Neuronal stem cell (in vitro differentiated cells): ENCODE measurements at regions not wholly inside any gene's neighbourhood (a gene's known extent, or its start where the extent isn't known, plus 50 kb on each side); places are given as distances from the start of the nearest gene placed in this dataset.
A peak's percentile ranks its signal among the peaks of the same experiment; 100 is the strongest.

Source experiments
- DNase-seq: peaks from one replicate; pipeline ENCODE4 v3.0.0-alpha.2; 2013; ENCODE audit warnings: low spot score
- H2AFZ ChIP-seq: one replicate; pipeline ENCODE4 v1.6.1; 2013; ENCODE audit warnings: mild to moderate bottlenecking, low read length, inconsistent platforms
- H2AK5ac ChIP-seq: 2 replicates; pipeline ENCODE4 v1.6.1; 2013; ENCODE audit warnings: low read depth, mild to moderate bottlenecking, inconsistent platforms, low read length, moderate library complexity, mixed read lengths
- H2BK120ac ChIP-seq: 2 replicates; pipeline ENCODE4 v1.6.1; 2013; ENCODE audit warnings: low read depth, mild to moderate bottlenecking, inconsistent platforms, low read length, moderate library complexity, mixed read lengths
- H2BK12ac ChIP-seq: one replicate; pipeline ENCODE4 v1.6.1; 2013; ENCODE audit warnings: low read length, inconsistent platforms
- H2BK15ac ChIP-seq: 2 replicates; pipeline ENCODE4 v1.6.1; 2013; ENCODE audit warnings: mild to moderate bottlenecking, low read length, inconsistent platforms, mixed read lengths
- H2BK5ac ChIP-seq: one replicate; pipeline ENCODE4 v1.6.1; 2013; ENCODE audit warnings: inconsistent platforms, mild to moderate bottlenecking, low read length, moderate library complexity
- H3K14ac ChIP-seq: one replicate; pipeline ENCODE4 v1.6.1; 2013; ENCODE audit warnings: low read length, inconsistent platforms
- H3K18ac ChIP-seq: 2 replicates; pipeline ENCODE4 v1.6.1; 2013; ENCODE audit warnings: low read length, inconsistent platforms
- H3K23ac ChIP-seq: 2 replicates; pipeline ENCODE4 v1.6.1; 2013; ENCODE audit warnings: low read depth, mild to moderate bottlenecking, mixed read lengths, low read length, inconsistent platforms; ENCODE audit not compliant: poor library complexity
- H3K27ac ChIP-seq: replicated peaks from 3 replicates; pipeline ENCODE4 v1.5.1; 2013; ENCODE audit warnings: low read length, inconsistent platforms
- H3K27me3 ChIP-seq, 3 experiments: 2 replicates each; pipeline ENCODE4 v1.6.1; 2013; ENCODE audit warnings: low read length in 3 of 3, mild to moderate bottlenecking in 2 of 3, inconsistent platforms in 1 of 3, low read depth in 1 of 3, mixed read lengths in 1 of 3, moderate library complexity in 1 of 3; ENCODE audit not compliant: control insufficient read depth in 3 of 3, insufficient read depth in 3 of 3
- H3K36me3 ChIP-seq, 2 donors: replicated peaks in 1 of 2; 2 replicates each; pipeline ENCODE4 v1.6.1; 2013; ENCODE audit warnings: low read length in 2 of 2; ENCODE audit not compliant: control insufficient read depth in 2 of 2, insufficient read depth in 2 of 2
- H3K4ac ChIP-seq: 2 replicates; pipeline ENCODE4 v1.6.1; 2013; ENCODE audit warnings: inconsistent platforms, mild to moderate bottlenecking, low read length, moderate library complexity
- H3K4me1 ChIP-seq, 2 donors: 1 replicate in 1 of 2; 2 replicates in 1 of 2; pipeline ENCODE4 v1.6.1; 2013; ENCODE audit warnings: low read length in 2 of 2, low read depth in 1 of 2; ENCODE audit not compliant: control insufficient read depth in 2 of 2, insufficient read depth in 1 of 2
- H3K4me2 ChIP-seq: one replicate; pipeline ENCODE4 v1.6.1; 2013; ENCODE audit warnings: mild to moderate bottlenecking, low read length, inconsistent platforms; ENCODE audit not compliant: insufficient read depth, poor library complexity, severe bottlenecking
- H3K4me3 ChIP-seq, 2 donors: 2 replicates each; pipeline ENCODE4 v1.5.1; 2013; ENCODE audit warnings: low read length in 2 of 2, mild to moderate bottlenecking in 2 of 2, inconsistent platforms in 1 of 2, moderate library complexity in 1 of 2
- H3K79me1 ChIP-seq: one replicate; pipeline ENCODE4 v1.6.1; 2013; ENCODE audit warnings: low read depth, mild to moderate bottlenecking, inconsistent platforms, low read length, moderate library complexity
- H3K9ac ChIP-seq: one replicate; pipeline ENCODE4 v1.6.1; 2013; ENCODE audit warnings: mild to moderate bottlenecking, low read depth, low read length, inconsistent platforms; ENCODE audit not compliant: poor library complexity
- H3K9me3 ChIP-seq, 2 donors: replicated peaks in 1 of 2; 2 replicates each; pipeline versions ENCODE3 to v1.6.1; 2013; ENCODE audit warnings: low read length in 2 of 2, mild to moderate bottlenecking in 2 of 2, inconsistent platforms in 1 of 2, low read depth in 1 of 2, mixed read lengths in 1 of 2, moderate library complexity in 1 of 2; ENCODE audit not compliant: control insufficient read depth in 2 of 2, insufficient read depth in 1 of 2
- H4K8ac ChIP-seq: one replicate; pipeline ENCODE4 v1.6.1; 2013; ENCODE audit warnings: low read depth, mild to moderate bottlenecking, inconsistent platforms, low read length, moderate library complexity
- H4K91ac ChIP-seq: one replicate; pipeline ENCODE4 v1.6.1; 2013; ENCODE audit warnings: low read length, low read depth, mild to moderate bottlenecking, inconsistent platforms; ENCODE audit not compliant: poor library complexity
- WGBS, 2 donors: extraction: QIAGEN DNeasy Blood & Tissue Kit; methylation state at CpG; one replicate each; pipeline ENCODE4 v1.1.7; 2013; ENCODE audit warnings: missing lambda C conversion rate in 2 of 2, mixed read lengths in 1 of 2; ENCODE audit not compliant: insufficient read length in 2 of 2, insufficient replicate concordance in 1 of 2; ENCODE audit errors: extremely low coverage in 2 of 2; 5-methylcytosine and 5-hydroxymethylcytosine counted together

DNA sequence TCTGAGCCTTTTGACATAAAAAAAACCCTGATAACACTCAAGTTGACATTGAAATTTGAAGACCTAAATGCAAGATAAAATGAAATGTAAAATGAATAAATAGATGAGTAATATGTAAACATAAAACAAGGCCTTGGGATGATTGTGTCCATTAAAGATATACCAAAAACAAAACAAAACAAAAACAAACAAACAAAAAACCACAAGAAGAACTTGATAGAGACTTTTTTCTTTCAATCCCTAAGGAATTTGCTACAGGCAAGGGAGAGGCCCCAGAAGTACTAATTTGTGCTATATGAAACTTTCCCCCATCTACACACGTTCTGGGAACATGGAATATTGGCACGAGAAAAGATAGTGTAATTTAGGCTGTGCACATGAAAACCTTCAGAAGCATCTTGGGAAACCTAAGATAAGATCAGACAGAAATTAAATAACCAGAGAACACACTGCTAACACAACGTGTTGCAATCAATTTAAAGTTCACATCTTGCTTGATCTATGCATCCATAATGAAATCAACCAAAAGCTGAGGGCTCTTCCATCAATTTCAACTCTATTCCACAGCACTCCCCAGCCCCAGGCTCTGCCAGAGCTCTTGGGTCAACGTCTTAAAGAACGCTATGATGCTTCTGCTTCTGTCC, 201.1 kb upstream of the RREB1 start:
- H2BK15ac ChIP-seq = no peak overlapping the region
- H2AFZ ChIP-seq = no peak overlapping the region
- H2BK5ac ChIP-seq = no peak overlapping the region
- H3K18ac ChIP-seq = no peak overlapping the region
- no peak overlapping the region for H2BK12ac ChIP-seq
- no CpG with 5 or more reads among the region's 5 CpGs for WGBS, 2 donors
- no peak overlapping the region for H3K9ac ChIP-seq
- no peaks in the 10 kb centered on the region for H3K79me1 ChIP-seq
- DNase-seq = no peak
- H4K91ac ChIP-seq = no peak overlapping the region
- H3K9me3 ChIP-seq = no peaks in the 10 kb centered on the region
- no peak overlapping the region for H2AK5ac ChIP-seq
- H4K8ac ChIP-seq = no peak overlapping the region
- H3K27me3 ChIP-seq = no peaks in the 10 kb centered on the region
- no peak overlapping the region for H3K4ac ChIP-seq
- H3K36me3 ChIP-seq = no peaks in the 10 kb centered on the region
- H3K4me1 ChIP-seq = peaks cover 0 to 3% of the 10 kb centered on the region in 2 donors
- H3K4me2 ChIP-seq = no peak overlapping the region
- no peak overlapping the region for H3K4me3 ChIP-seq
- H2BK120ac ChIP-seq = no peak overlapping the region
- H3K14ac ChIP-seq = no peak overlapping the region
- H3K27ac ChIP-seq = no peak overlapping the region
- H3K23ac ChIP-seq = no peak overlapping the region

- no peak overlapping the region for H2BK12ac ChIP-seq
- H4K8ac ChIP-seq = no peak overlapping the region
- no peak overlapping the region for H3K18ac ChIP-seq
- H3K79me1 ChIP-seq = no peaks in the 10 kb centered on the region
- no peaks in the 10 kb centered on the region for H3K9me3 ChIP-seq
- no peak overlapping the region for H3K23ac ChIP-seq
- H2BK15ac ChIP-seq = no peak overlapping the region
- no peak for DNase-seq
- no peak overlapping the region for H3K27ac ChIP-seq
- H2AFZ ChIP-seq = no peak overlapping the region
- no peak overlapping the region for H2AK5ac ChIP-seq
- no peak overlapping the region for H3K4ac ChIP-seq
- H3K4me1 ChIP-seq = peaks cover 0 to 3% of the 10 kb centered on the region in 2 donors
- H3K27me3 ChIP-seq = no peaks in the 10 kb centered on the region
- H3K4me2 ChIP-seq = no peak overlapping the region
- no peak overlapping the region for H3K14ac ChIP-seq
- WGBS, 2 donors = no CpG with 5 or more reads among the region's 4 CpGs
- no peak overlapping the region for H2BK120ac ChIP-seq
- H2BK5ac ChIP-seq = no peak overlapping the region
- no peak overlapping the region for H3K9ac ChIP-seq
- no peak overlapping the region for H4K91ac ChIP-seq
- H3K4me3 ChIP-seq = no peak overlapping the region
- no peaks in the 10 kb centered on the region for H3K36me3 ChIP-seq
Measured at GRCh38 chr6:6907286-6907685, 200.5 kb upstream of the RREB1 start.

- no CpG with 5 or more reads among the region's 1 CpG for WGBS, 2 donors
- no peaks in the 10 kb centered on the region for H3K9me3 ChIP-seq
- DNase-seq = no peak
Measured at GRCh38 chr6:6908121-6908520, 199.6 kb upstream of the RREB1 start.

GRCh38 chr6:6909111-6909510, 198.7 kb upstream of the RREB1 start:
- Histone ChIP-seq H3K27ac (no peak overlapping the region), H3K79me1 (no peaks in the 10 kb centered on the region), H4K91ac (no peak overlapping the region), H3K4me3 (no peak overlapping the region), H3K27me3 (no peaks in the 10 kb centered on the region), H2BK15ac (no peak overlapping the region), H3K18ac (no peak overlapping the region), H3K9ac (no peak overlapping the region), H4K8ac (no peak overlapping the region), H2BK5ac (no peak overlapping the region), H2BK12ac (no peak overlapping the region), H3K4ac (no peak overlapping the region), H2AK5ac (no peak overlapping the region), H3K4me1 (peaks cover 0 to 3% of the 10 kb centered on the region in 2 donors), H3K4me2 (no peak overlapping the region), H3K14ac (no peak overlapping the region), H2AFZ (no peak overlapping the region), H3K23ac (no peak overlapping the region), H3K9me3 (no peaks in the 10 kb centered on the region), H2BK120ac (peak overlapping the region; percentile 14), H3K36me3 (no peaks in the 10 kb centered on the region)
- WGBS, 2 donors = no CpG with 5 or more reads among the region's 9 CpGs
- no peak for DNase-seq

More at GRCh38 chr6:6908121-6908520, 199.6 kb upstream of the RREB1 start:
- no peak overlapping the region for H2BK12ac ChIP-seq
- no peak overlapping the region for H3K9ac ChIP-seq
- no peaks in the 10 kb centered on the region for H3K79me1 ChIP-seq
- no peak overlapping the region for H2AK5ac ChIP-seq
- no peaks in the 10 kb centered on the region for H3K36me3 ChIP-seq
- no peaks in the 10 kb centered on the region for H3K27me3 ChIP-seq
- H3K4me3 ChIP-seq = no peak overlapping the region
- H3K14ac ChIP-seq = no peak overlapping the region
- H3K4me1 ChIP-seq = peaks cover 0 to 3% of the 10 kb centered on the region in 2 donors
- H2BK5ac ChIP-seq = no peak overlapping the region
- no peak overlapping the region for H4K8ac ChIP-seq
- no peak overlapping the region for H3K18ac ChIP-seq
- no peak overlapping the region for H2BK120ac ChIP-seq
- no peak overlapping the region for H2AFZ ChIP-seq
- no peak overlapping the region for H4K91ac ChIP-seq
- no peak overlapping the region for H3K4ac ChIP-seq
- no peak overlapping the region for H2BK15ac ChIP-seq
- H3K4me2 ChIP-seq = no peak overlapping the region
- no peak overlapping the region for H3K27ac ChIP-seq
- H3K23ac ChIP-seq = no peak overlapping the region
